ENCODE measurements at regions not wholly inside any gene's neighbourhood (a gene's known extent, or its start where the extent isn't known, plus 50 kb on each side); places are given as distances from the start of the nearest gene placed in this dataset.

DNA sequence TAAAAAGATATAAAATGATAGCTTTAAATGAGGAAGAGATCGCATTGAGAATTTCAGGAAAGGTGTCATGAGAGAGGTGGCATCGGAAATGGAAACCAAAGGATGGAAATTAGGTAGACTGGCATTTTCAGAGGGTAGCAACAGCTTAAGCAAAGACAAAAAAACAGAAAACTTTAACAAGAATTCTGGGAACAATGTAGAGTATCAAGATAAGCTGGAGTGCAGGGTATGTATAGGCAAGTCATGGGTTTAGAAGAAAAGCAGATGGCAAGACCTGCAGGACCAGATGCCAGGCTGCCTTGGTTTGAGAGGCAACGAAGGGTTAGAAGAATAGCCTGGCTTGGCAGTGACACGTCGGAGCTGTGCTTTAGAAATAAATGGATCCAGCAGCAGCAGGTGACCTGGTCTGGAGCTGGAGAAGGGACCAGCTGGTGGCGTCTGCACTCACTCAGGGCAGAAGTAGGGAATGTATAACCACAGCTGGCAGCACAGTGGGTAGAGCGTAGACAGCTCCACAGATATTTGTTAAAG is 149.4 kb upstream of the TIAM1 start:
- Histone ChIP-seq H3K4me3 (no peak overlapping the region), H3K27ac (no peak overlapping the region)
- TF ChIP-seq CTCF (IDR thresholded peaks at IDR 0.05) = no peak
- DNase-seq (ENCODE audit: low spot score) = no peak

DNA sequence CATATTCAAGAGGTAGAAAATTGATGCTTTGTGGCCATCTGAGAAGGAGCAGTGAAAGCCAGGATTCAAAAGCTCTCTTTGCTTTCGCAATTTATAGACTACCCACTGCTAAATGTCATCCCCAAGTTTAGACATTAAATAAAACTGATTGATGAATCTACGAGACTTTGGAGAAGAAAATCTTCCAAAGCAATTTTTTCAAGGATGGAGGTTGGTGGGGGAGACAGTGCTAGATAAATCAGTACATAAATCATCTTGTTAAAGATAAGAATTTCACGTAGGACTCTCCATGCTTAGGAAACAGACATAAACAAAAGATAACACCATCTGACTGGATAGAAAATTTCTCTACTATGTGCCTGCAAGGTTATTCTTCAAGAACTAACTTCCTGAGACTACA is 147.6 kb upstream of the TIAM1 start:
- no peak overlapping the region for H3K27ac ChIP-seq
- H3K4me3 ChIP-seq = no peak overlapping the region
- TF ChIP-seq CTCF (IDR thresholded peaks at IDR 0.05) = no peak
- DNase-seq (ENCODE audit: low spot score) = no peak

- H3K27ac ChIP-seq = no peak overlapping the region
- DNase-seq (ENCODE audit: low spot score) = no peak
- TF ChIP-seq CTCF (IDR thresholded peaks at IDR 0.05) = no peak
- H3K4me3 ChIP-seq = no peak overlapping the region
Observed at GRCh38 chr21:31490443-31490842, 146.4 kb upstream of the TIAM1 start.

- no peak for DNase-seq (ENCODE audit: low spot score)
- TF ChIP-seq CTCF (IDR thresholded peaks at IDR 0.05) = no peak
- Histone ChIP-seq H3K27ac (no peak overlapping the region), H3K4me3 (no peak overlapping the region)
Observed at GRCh38 chr21:31489726-31490125, 145.7 kb upstream of the TIAM1 start.

DNA sequence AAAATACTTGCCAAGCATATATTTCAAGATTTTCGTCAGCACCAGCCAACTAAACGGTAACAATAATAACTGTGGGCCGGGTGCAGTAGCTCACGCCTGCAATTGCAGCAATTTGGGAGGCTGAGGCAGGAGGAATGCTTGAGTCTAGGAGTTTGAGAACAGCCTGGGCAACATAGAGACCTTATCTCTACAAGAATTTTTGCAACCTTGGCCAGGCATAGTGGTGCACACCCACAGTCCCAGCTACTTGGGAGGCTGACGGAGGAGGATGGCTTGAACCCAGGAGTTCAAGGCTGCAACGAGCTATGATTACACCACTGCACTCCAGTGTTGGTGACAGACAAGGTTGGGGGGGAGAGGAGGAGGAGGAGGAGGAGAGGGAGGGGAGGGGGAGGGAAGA is 145.0 kb upstream of the TIAM1 start:
- TF ChIP-seq CTCF (IDR thresholded peaks at IDR 0.05) = no peak
- no peak overlapping the region for H3K4me3 ChIP-seq
- DNase-seq (ENCODE audit: low spot score) = no peak

GRCh38 chr21:31484219-31484618 is 140.2 kb upstream of the TIAM1 start:
- Histone ChIP-seq H3K4me3 (no peak overlapping the region), H3K27ac (no peak overlapping the region)
- no peak for TF ChIP-seq CTCF (IDR thresholded peaks at IDR 0.05)
- DNase-seq (ENCODE audit: low spot score) = no peak

More for the DNA sequence above, 145.0 kb upstream of the TIAM1 start:
- H3K27ac ChIP-seq = no peak overlapping the region

- DNase-seq (ENCODE audit: low spot score) = no peak
- TF ChIP-seq CTCF (IDR thresholded peaks at IDR 0.05) = no peak
- no peak overlapping the region for H3K4me3 ChIP-seq
- no peak overlapping the region for H3K27ac ChIP-seq
Observed at GRCh38 chr21:31483146-31483545, 139.1 kb upstream of the TIAM1 start.
